IMR-90 (cell line): ENCODE measurements at regions not wholly inside any gene's neighbourhood (a gene's known extent, or its start where the extent isn't known, plus 50 kb on each side); places are given as distances from the start of the nearest gene placed in this dataset.
A peak's percentile ranks its signal among the peaks of the same experiment; 100 is the strongest.

Experiments
- ATAC-seq: fragments of 200-7000 bp; cut with Tn5 transposase; 2 replicates; pipeline ENCODE4 v1.9.1; 2020; ENCODE audit warnings: low read depth, mild to moderate bottlenecking, moderate library complexity
- BruUV-seq: library from RNA; stranded (reverse); fragments of 400-500 nt; replicated peaks from 2 replicates; lab custom pipeline; 2021; lab: Mats Ljungman, UMichigan
- CTCF ChIA-PET: fragments of 300-600 bp; formaldehyde crosslinking; extraction: SDS; loops from one replicate; lab custom pipeline; 2021; ENCODE audit warnings: antibody characterized with exemption; lab: Yijun Ruan, JAX
- POLR2A ChIA-PET: fragments of 300-600 bp; sonication (Branson Sonifier 250); formaldehyde crosslinking; loops from one replicate; lab custom pipeline; 2022; ENCODE audit warnings: antibody characterized with exemption; ENCODE audit not compliant: unreplicated experiment; lab: Charles Lee
- DNase-seq: peaks from one replicate; pipeline ENCODE4 v3.0.0; 2013
- H2AFZ ChIP-seq: replicated peaks from 2 replicates; pipeline ENCODE3; 2013; ENCODE audit warnings: low read length, mild to moderate bottlenecking; ENCODE audit not compliant: poor library complexity
- H2AK5ac ChIP-seq: 2 replicates; pipeline ENCODE4 v1.6.1; 2013; ENCODE audit warnings: low read depth, low read length, inconsistent platforms
- H2AK9ac ChIP-seq: replicated peaks from 2 replicates; pipeline ENCODE3; 2013; ENCODE audit warnings: mild to moderate bottlenecking, low read depth, low read length, moderate library complexity; ENCODE audit not compliant: poor library complexity
- H2BK120ac ChIP-seq: 2 replicates; pipeline ENCODE4 v1.6.1; 2013; ENCODE audit warnings: low read depth, low read length, inconsistent platforms
- H2BK15ac ChIP-seq: 3 replicates; pipeline ENCODE4 v1.6.1; 2013; ENCODE audit warnings: low read depth, low read length, inconsistent platforms
- H2BK20ac ChIP-seq: 2 replicates; pipeline ENCODE4 v1.6.1; 2013; ENCODE audit warnings: low read depth, mild to moderate bottlenecking, inconsistent platforms, low read length, moderate library complexity
- H2BK5ac ChIP-seq: 2 replicates; pipeline ENCODE4 v1.6.1; 2013; ENCODE audit warnings: mild to moderate bottlenecking, low read depth, low read length, inconsistent platforms; ENCODE audit not compliant: poor library complexity, severe bottlenecking
- H3K14ac ChIP-seq: replicated peaks from 2 replicates; pipeline ENCODE4 v1.6.1; 2013; ENCODE audit warnings: low read depth, low read length, inconsistent platforms
- H3K18ac ChIP-seq: 2 replicates; pipeline ENCODE4 v1.6.1; 2013; ENCODE audit warnings: low read depth, low read length, control low read depth
- H3K23ac ChIP-seq: 2 replicates; pipeline ENCODE4 v1.6.1; 2013; ENCODE audit warnings: low read depth, low read length, inconsistent platforms
- H3K27ac ChIP-seq: 2 replicates; pipeline ENCODE4 v1.5.1; 2013; ENCODE audit warnings: mild to moderate bottlenecking, control low read depth, low read length; ENCODE audit not compliant: insufficient read depth
- H3K27me3 ChIP-seq: 2 replicates; pipeline ENCODE4 v1.6.1; 2013; ENCODE audit warnings: low read length; ENCODE audit not compliant: control insufficient read depth, insufficient read depth
- H3K36me3 ChIP-seq: 2 replicates; pipeline ENCODE4 v1.6.1; 2013; ENCODE audit warnings: low read length, mixed read lengths; ENCODE audit not compliant: control insufficient read depth, insufficient read depth
- H3K4ac ChIP-seq: 2 replicates; pipeline ENCODE4 v1.6.1; 2013; ENCODE audit warnings: low read depth, low read length, inconsistent platforms
- H3K4me1 ChIP-seq: 2 replicates; pipeline ENCODE4 v1.6.1; 2013; ENCODE audit warnings: low read length, mixed read lengths; ENCODE audit not compliant: control insufficient read depth, insufficient read depth
- H3K4me2 ChIP-seq: 2 replicates; pipeline ENCODE4 v1.6.1; 2013; ENCODE audit warnings: low read depth, mild to moderate bottlenecking, control low read depth, low read length, moderate library complexity
- H3K4me3 ChIP-seq: 2 replicates; pipeline ENCODE4 v1.5.1; 2013; ENCODE audit warnings: low read depth, mild to moderate bottlenecking, control low read depth, low read length, moderate library complexity; ENCODE audit not compliant: insufficient read depth
- H3K56ac ChIP-seq: 2 replicates; pipeline ENCODE4 v1.6.1; 2013; ENCODE audit warnings: low read length, inconsistent platforms; ENCODE audit not compliant: insufficient read depth; ENCODE audit errors: extremely low read depth
- H3K79me1 ChIP-seq, 2 experiments: 2 replicates each; pipeline ENCODE4 v1.6.1; 2013; ENCODE audit warnings: low read length in 2 of 2, inconsistent platforms in 1 of 2, low read depth in 1 of 2
- H3K9ac ChIP-seq: 2 replicates; pipeline ENCODE4 v1.6.1; 2013; ENCODE audit warnings: low read depth, low read length, control low read depth
- H3K9me1 ChIP-seq: 2 replicates; pipeline ENCODE4 v1.6.1; 2013; ENCODE audit warnings: low read length, inconsistent platforms; ENCODE audit not compliant: insufficient read depth
- H3K9me3 ChIP-seq: 2 replicates; pipeline ENCODE4 v1.6.1; 2013; ENCODE audit warnings: low read length; ENCODE audit not compliant: control insufficient read depth, insufficient read depth
- H4K20me1 ChIP-seq: 2 replicates; pipeline ENCODE4 v1.6.1; 2013; ENCODE audit warnings: low read length, inconsistent platforms; ENCODE audit not compliant: insufficient read depth
- H4K5ac ChIP-seq: 2 replicates; pipeline ENCODE4 v1.6.1; 2013; ENCODE audit warnings: mild to moderate bottlenecking, low read depth, low read length, control low read depth
- H4K8ac ChIP-seq, 2 experiments: 2 replicates each; pipeline ENCODE4 v1.6.1; 2013; ENCODE audit warnings: low read depth in 2 of 2, low read length in 2 of 2, control low read depth in 1 of 2, inconsistent platforms in 1 of 2
- H4K91ac ChIP-seq: 2 replicates; pipeline ENCODE4 v1.6.1; 2013; ENCODE audit warnings: low read depth, low read length, inconsistent platforms; ENCODE audit not compliant: insufficient read depth
- RAD21 ChIP-seq: IDR thresholded peaks from 2 replicates; pipeline ENCODE4 v1.6.1; 2012; ENCODE audit warnings: low read length, improper control_type of control experiment
- WGBS, 2 experiments: methylation state at CpG; one replicate each; pipeline versions ENCODE4 v1.1.5 to v1.1.7; 2013; ENCODE audit warnings: missing lambda C conversion rate in 2 of 2; ENCODE audit not compliant: insufficient read length in 1 of 2; ENCODE audit errors: extremely low coverage in 2 of 2; 5-methylcytosine and 5-hydroxymethylcytosine counted together
- dilution Hi-C: fragments of 300-500 bp; cut with HindIII; formaldehyde crosslinking; loops from one replicate; pipeline ENCODE4 v1.14.3; 2018; ENCODE audit warnings: low sequenced_read_pairs; ENCODE audit not compliant: unreplicated experiment
- in situ Hi-C: fragments of 300-500 bp; cut with MboI; formaldehyde crosslinking; loops from 3 replicates; pipeline ENCODE4 v1.14.3; 2019; ENCODE audit warnings: low sequenced_read_pairs, inconsistent platforms, mixed read lengths
- intact Hi-C: fragments of 100-400 bp; cut with micrococcal nuclease; formaldehyde crosslinking; loops from 2 replicates; pipeline ENCODE4 v1.10.0; 2022
- TF ChIP-seq, protein P1 (sequence below): fragments of 150-350 bp; IDR thresholded peaks from 2 replicates; pipeline ENCODE4 v1.6.1; 2017; ENCODE audit warnings: mild to moderate bottlenecking, antibody characterized with exemption, low read length, low read depth

DNA sequence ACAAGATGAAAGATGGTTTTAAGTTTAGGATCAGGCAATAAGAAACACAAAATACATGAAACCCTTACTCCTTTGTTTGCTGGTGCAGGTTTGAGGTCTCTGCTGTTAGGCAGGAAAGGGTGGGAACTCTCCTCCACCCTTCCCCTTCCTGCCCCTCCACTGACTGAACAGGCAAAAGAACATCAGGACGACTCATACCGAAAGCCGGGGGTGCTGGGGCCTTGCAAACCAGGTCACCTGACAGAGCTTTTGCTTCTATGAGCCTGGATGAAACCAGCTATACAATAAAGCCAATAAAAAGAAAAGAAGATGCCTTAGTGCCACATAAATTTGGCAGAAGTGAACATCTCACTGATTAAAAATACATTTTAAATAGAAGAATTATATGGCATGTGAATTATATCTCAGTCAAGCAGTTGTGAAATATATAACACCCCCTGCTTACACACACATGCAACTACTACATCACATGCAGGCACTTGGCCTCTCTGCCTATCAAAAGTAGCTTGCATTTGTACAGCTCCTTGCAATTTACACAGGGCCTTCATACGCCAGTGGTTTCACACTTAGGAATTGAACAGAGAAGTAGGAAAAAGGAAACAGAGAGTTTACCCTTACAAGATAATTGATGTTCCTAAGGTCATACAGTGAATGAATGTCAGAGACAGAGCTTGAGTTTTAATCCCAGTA lies 215.1 kb upstream of the TRIB2 start:
- no peak for ATAC-seq
- Histone ChIP-seq H3K27ac (no peak overlapping the region), H3K9me3 (no peaks in the 10 kb centered on the region), H3K4me3 (no peak overlapping the region), H3K79me1 (no peaks in the 10 kb centered on the region), H4K8ac (no peak overlapping the region), H2AK9ac (no peak overlapping the region), H3K36me3 (no peaks in the 10 kb centered on the region), H4K5ac (no peak overlapping the region), H2BK5ac (no peak overlapping the region), H2BK120ac (no peak overlapping the region), H3K23ac (no peak overlapping the region), H3K18ac (no peak overlapping the region; the same call in 1 of the 2 replicates), H4K91ac (no peak overlapping the region), H2AFZ (no peak overlapping the region), H2AK5ac (no peak overlapping the region), H3K4ac (no peak overlapping the region; the same call in 1 of the 2 replicates), H3K9ac (no peak overlapping the region), H3K4me2 (no peak overlapping the region), H3K9me1 (no peaks in the 10 kb centered on the region), H3K56ac (no peak overlapping the region), H3K4me1 (peaks cover 6% of the 10 kb centered on the region; the same call in 1 of the 2 replicates), H3K14ac (no peak overlapping the region), H2BK15ac (no peak overlapping the region), H3K27me3 (no peaks in the 10 kb centered on the region), H2BK20ac (0 out of 2 replicates have a peak overlapping the region, but pooled peaks have one; percentile 68), H4K20me1 (no peaks in the 10 kb centered on the region)
- DNase-seq = peak; percentile 32
- intact Hi-C loops (no loop called here), in situ Hi-C loops (no loop called here), dilution Hi-C loops (no loop called here)
- no CpG with 5 or more reads among the region's 4 CpGs for WGBS, 2 experiments
- no TSS peak for BruUV-seq
- POLR2A ChIA-PET = no interaction called here
- CTCF ChIA-PET = no interaction called here
- TF ChIP-seq RAD21 = no peak
- TF ChIP-seq, protein P1, sequence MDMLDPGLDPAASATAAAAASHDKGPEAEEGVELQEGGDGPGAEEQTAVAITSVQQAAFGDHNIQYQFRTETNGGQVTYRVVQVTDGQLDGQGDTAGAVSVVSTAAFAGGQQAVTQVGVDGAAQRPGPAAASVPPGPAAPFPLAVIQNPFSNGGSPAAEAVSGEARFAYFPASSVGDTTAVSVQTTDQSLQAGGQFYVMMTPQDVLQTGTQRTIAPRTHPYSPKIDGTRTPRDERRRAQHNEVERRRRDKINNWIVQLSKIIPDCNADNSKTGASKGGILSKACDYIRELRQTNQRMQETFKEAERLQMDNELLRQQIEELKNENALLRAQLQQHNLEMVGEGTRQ = 0 out of 2 replicates have a peak, but pooled peaks have one; percentile 20
